ENCODE measurements at regions not wholly inside any gene's neighbourhood (a gene's known extent, or its start where the extent isn't known, plus 50 kb on each side); places are given as distances from the start of the nearest gene placed in this dataset.

- CTCF ChIA-PET: no interaction called here
- Mint-ChIP-seq H3K4me1 (no peaks in the 10 kb centered on the region), H3K36me3 (ENCODE audit: low read depth) (no peaks in the 10 kb centered on the region), H3K27ac (no peak overlapping the region), H3K27me3 (peaks cover 15% of the 10 kb centered on the region), H3K9me3 (no peaks in the 10 kb centered on the region), H3K4me3 (no peak overlapping the region)
- POLR2A ChIA-PET: no interaction called here
- no peak for ATAC-seq (ENCODE audit: low read depth)
- intact Hi-C loops (cut with micrococcal nuclease): no loop called here
- no peak for DNase-seq
- no peak for TF ChIP-seq CTCF (IDR thresholded peaks at IDR 0.05)
Observed at GRCh38 chr11:122556605-122557004, 98.9 kb upstream of the UBASH3B start.

- Mint-ChIP-seq H3K27ac (no peak overlapping the region), H3K36me3 (ENCODE audit: low read depth) (peaks cover 3% of the 10 kb centered on the region), H3K4me1 (no peaks in the 10 kb centered on the region), H3K9me3 (peaks cover 33% of the 10 kb centered on the region), H3K4me3 (no peak overlapping the region), H3K27me3 (no peaks in the 10 kb centered on the region)
- ATAC-seq (ENCODE audit: low read depth) (no peak), DNase-seq (no peak)
- TF ChIP-seq CTCF (IDR thresholded peaks at IDR 0.05): no peak
- CTCF ChIA-PET: no interaction called here
- intact Hi-C loops (cut with micrococcal nuclease): no loop called here
- POLR2A ChIA-PET: no interaction called here
Observed at GRCh38 chr11:122538060-122538459, 117.5 kb upstream of the UBASH3B start.

- no peak overlapping the region for H3K27ac Mint-ChIP-seq
- ChIA-PET POLR2A (no interaction called here), CTCF (no interaction called here)
- H3K9me3 Mint-ChIP-seq: peaks cover 1% of the 10 kb centered on the region
- intact Hi-C loops (cut with micrococcal nuclease): no loop called here
- peaks cover 23% of the 10 kb centered on the region for H3K27me3 Mint-ChIP-seq
- H3K36me3 Mint-ChIP-seq (ENCODE audit: low read depth): no peaks in the 10 kb centered on the region
- no peak for DNase-seq
- no peak for ATAC-seq (ENCODE audit: low read depth)
- no peak overlapping the region for H3K4me3 Mint-ChIP-seq
- TF ChIP-seq CTCF (IDR thresholded peaks at IDR 0.05): no peak
- no peaks in the 10 kb centered on the region for H3K4me1 Mint-ChIP-seq
Observed at GRCh38 chr11:122524898-122525297, 130.6 kb upstream of the UBASH3B start.

GRCh38 chr11:122523846-122524805, 131.4 kb upstream of the UBASH3B start:
- POLR2A ChIA-PET: no interaction called here
- peaks cover 22% of the 10 kb centered on the region for H3K27me3 Mint-ChIP-seq
- no peak overlapping the region for H3K27ac Mint-ChIP-seq
- H3K4me3 Mint-ChIP-seq: no peak overlapping the region
- H3K4me1 Mint-ChIP-seq: no peaks in the 10 kb centered on the region
- ATAC-seq (ENCODE audit: low read depth): no peak
- CTCF ChIA-PET: no interaction called here
- no peak for DNase-seq
- no peak for TF ChIP-seq CTCF (IDR thresholded peaks at IDR 0.05)
- intact Hi-C loops (cut with micrococcal nuclease): no loop called here
- H3K9me3 Mint-ChIP-seq: no peaks in the 10 kb centered on the region
- H3K36me3 Mint-ChIP-seq (ENCODE audit: low read depth): no peaks in the 10 kb centered on the region

- ChIA-PET CTCF (no interaction called here), POLR2A (no interaction called here)
- Mint-ChIP-seq H3K4me1 (no peaks in the 10 kb centered on the region), H3K27me3 (peaks cover 22% of the 10 kb centered on the region), H3K36me3 (ENCODE audit: low read depth) (no peaks in the 10 kb centered on the region), H3K4me3 (no peak overlapping the region), H3K9me3 (no peaks in the 10 kb centered on the region), H3K27ac (no peak overlapping the region)
- no peak for DNase-seq
- no peak for ATAC-seq (ENCODE audit: low read depth)
- intact Hi-C loops (cut with micrococcal nuclease): no loop called here
- no peak for TF ChIP-seq CTCF (IDR thresholded peaks at IDR 0.05)
Observed at GRCh38 chr11:122521626-122522025, 133.9 kb upstream of the UBASH3B start.

Measured in activated B cell treated with CpG ODN at 0.5 μM for 24 hours (primary cell).